ENCODE measurements at regions not wholly inside any gene's neighbourhood (a gene's known extent, or its start where the extent isn't known, plus 50 kb on each side); places are given as distances from the start of the nearest gene placed in this dataset.
"Not testable (repeated sequence)": the region's sequence is repeated elsewhere in the genome, so short reads cannot be mapped to it uniquely, and the experiment has no call there.

DNA sequence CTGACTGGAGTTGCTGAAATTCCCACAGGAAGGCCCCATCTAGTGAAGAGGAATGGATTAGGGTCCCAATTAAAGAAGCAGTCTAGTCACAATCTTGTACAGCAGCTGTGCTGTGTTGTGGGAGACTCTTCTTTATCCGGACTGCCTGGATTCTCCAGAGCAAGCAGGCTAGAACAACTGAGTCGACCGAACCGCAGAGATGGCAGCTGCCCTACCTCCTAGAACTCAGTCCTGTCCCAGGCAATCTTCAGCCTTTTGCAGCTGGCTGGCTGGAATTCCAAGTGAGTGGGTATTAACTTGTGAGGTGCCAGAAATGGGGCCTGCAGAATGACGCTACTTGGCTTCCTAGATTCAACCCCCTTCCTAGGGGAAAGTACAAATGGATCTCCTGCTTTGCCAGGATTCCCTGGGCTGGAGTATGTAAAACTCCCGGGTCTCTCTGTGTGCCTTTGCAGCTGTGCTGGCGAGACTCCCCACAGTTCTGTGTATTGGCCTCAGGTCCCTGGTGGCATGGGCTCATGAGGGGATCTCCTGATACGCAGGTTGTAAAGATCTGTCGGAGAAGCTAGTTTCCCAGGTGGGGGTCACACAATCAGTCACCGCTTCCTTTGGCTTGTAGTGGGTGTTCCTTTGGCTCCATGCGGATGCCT lies 1952.6 kb upstream of the LRRTM1 start:
- DNase-seq = no peak

DNA sequence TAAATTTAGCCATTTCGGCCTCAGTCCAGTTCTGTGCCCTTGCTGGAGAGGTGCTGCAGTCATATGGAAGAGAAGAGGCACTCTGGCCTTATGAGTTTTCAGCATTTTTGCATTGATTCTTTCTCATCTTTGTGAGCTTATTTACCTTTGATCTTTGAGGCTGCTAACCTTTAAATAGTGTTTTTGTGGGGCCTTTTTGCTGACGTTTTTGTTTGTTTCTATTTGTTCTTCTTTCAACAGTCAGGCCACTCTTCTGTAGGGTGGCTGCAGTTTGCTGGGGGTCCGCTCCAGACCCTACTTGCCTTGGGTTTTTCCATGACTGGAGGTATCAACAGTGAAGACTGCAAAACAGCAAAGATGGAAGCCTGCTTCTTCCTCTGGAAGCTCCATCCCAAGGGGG lies 1951.7 kb upstream of the LRRTM1 start:
- no peak for DNase-seq

DNA sequence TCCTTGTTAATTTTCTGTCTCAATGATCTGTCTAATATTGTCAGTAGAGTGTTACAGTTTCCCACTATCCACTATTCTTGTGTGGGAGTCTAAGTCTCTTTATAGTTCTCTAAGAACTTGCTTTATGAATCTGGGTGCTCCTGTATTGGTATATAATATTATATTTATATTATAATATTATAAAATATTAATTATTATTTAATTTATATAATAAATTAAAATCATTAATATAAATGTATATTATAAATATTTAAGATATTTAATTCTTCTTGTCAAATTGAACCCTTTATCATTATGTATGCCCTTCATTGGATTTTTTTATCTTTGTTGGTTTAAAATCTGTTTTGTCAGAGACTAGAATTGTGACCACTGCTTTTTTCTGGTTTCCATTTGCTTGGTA lies 1950.2 kb upstream of the LRRTM1 start:
- DNase-seq = no peak

DNA sequence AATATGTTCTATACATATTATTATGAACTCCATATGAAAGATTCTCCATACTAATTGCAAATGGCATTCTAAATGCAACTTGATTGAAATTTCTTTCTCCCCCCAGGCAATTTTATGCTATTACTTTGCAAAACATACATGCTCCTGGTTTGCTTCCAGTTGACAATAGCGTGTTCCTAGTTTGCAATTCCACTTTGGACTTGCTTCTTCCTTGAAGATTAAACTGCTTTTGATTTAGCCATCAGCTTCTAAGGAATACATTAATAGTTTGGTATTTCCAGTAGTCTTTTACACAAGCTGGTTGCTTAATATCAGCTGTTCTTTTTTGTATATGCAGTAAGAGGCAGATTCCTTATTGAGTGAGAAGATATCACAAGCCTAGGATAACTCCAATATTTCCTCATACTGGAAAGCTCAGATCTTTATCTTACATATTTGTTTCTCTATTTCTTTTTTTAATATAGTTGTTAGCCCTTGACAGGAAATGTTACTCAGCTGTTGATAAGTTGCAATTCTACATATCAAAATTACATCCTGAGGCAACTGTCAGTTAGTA lies 1941.7 kb upstream of the LRRTM1 start:
- DNase-seq = no peak

DNA sequence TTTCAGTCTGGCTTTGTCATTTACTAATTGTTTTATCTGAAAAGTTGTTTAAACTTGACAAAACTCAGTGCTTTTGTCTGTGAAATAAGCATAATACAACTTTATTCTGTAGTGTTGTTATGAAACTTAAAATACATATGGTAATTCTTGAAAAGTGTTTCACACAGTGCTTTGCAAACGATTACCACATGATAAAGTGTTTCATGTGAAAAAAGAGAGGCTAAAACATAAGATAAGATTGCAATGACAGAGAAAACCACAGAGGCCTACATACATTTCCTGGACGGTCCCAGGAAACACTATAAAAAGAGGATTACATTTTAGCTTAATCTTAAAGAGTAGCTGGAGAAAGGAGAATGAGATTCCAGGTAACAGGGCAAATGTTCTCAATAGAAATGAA lies 1934.6 kb upstream of the LRRTM1 start:
- no peak for DNase-seq

DNA sequence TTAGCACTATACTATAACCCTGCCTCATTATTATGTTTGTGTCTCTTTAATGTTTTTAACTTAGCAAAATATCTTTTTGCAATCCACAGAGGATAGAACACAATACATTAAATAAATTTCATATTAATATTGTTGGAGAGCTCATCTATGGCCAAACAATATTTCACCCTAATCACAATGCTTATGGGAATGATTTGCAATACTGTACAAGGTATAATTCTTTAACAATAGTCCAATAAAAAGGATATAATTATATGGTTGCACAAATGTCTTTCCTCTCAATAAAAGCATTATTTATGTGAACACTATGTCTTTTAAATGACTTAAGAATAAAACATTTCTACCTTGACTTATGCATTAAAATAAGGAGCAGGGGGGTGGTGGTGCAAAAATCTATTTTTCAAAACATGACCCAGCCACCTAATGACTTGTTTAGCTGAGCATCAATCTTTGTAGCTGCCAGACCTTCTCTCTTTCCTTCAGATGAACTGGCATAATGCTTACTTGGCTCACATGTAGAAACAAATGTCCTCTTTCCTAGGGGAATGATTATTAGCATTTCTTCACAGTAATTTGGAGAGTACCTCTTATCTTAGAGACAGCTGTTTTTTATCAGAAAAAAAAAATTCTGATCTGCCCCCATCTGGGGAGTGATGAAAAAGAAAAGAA lies 1933.6 kb upstream of the LRRTM1 start:
- DNase-seq = no peak

DNA sequence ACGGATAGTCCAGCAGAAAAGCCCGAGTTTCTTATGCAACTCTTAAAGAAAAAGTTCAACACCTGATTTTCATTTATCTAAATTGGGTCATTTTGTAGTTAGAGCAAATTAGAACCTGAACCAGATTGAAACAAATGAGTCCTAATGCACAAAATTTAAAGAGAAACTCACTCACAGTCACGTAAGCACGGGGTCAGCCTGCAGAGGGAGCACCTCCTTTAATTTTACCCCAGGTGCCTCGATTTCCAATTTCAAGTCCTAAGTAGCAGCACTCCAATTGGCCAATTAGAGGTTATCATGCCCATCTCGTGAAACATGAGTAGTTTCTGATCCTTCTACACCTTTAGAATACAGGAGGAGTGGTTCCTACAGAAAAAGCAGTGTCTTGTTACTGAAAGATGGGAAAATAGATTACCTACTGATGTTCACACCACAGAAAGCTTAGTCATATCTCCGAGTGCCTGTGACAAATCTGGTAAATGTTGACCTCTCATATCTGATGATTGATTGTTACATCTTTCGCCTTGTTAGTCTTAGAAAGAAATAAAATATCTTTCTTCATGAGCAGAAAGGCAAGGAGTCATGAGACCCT lies 1929.8 kb upstream of the LRRTM1 start:
- no peak for DNase-seq

GRCh38 chr2:82233806-82234205 lies 1929.3 kb upstream of the LRRTM1 start:
- DNase-seq = no peak

- no peak for DNase-seq
These were observed 1925.9 kb upstream of the LRRTM1 start for GRCh38 chr2:82230406-82230805.

DNA sequence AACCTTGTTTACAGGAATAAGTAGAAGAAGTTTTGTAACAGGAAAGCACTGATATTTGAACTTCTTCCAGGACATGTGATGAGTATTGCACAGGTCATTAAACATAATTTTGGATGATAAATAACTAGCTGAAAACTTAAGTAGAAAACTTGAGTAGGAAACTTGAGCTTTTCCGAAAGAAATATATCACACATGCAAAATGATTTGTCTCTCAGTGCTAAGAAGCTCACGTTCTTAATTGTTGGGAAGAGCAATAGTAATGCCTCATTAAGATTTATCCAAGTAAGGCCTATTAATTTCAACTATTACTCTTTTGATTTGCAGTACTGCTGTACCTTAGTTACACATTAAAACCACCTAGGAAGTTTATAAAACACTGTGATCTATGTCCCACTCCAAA lies 1921.9 kb upstream of the LRRTM1 start:
- no peak for DNase-seq

DNA sequence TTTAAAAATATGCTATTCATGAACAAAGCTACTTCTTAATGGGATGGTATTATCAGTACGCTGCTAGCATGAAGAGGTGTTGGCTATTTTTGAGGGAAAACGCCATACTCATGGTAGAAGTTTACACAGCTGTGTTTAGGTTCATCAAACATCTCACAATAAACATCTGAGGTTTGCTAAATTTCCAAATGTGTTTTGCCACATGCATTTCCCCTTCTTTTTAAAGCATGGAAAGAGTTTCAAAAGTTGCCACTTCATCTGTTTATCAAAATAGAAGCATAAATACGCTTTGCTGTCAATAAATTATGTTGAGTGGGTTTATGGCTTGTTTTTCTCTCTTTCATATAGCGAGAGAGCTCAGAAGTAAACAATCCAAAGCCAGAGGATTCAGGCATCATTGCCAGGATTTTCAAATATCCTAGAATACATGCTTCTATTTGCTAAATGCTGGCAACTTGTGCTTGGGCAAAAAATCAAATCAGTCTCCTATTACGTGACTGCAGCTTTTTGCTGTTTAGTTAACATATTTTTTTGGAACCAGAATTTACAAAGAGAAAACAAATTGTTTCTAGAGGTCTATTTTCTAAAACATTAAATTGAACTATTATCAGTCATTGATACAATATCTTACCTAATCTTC lies 1919.9 kb upstream of the LRRTM1 start:
- no peak for DNase-seq

DNA sequence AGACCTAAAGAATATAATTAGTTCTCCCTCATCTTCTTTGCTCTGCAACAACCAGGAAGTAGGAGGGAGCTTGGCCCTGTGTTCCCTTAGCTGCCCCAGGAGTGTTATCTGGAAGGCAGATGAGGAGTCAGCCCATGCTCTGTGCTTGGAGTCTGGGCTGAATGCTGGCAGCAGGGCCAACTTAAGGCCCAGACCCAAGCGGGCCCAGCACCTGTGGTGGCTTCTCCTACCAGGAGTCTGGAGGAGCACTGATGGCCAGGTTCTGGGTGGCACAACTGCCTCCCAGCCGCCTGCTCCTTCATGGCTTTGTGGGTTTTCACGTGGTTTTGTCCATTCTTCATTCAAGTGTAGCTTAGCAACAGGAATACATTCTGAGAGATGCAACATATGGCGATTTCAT lies 1910.7 kb upstream of the LRRTM1 start:
- no peak for DNase-seq

GRCh38 chr2:82199493-82199852 lies 1894.9 kb upstream of the LRRTM1 start:
- DNase-seq = no peak

- no peak for DNase-seq
These were observed 1894.4 kb upstream of the LRRTM1 start for GRCh38 chr2:82198809-82199492.

DNA sequence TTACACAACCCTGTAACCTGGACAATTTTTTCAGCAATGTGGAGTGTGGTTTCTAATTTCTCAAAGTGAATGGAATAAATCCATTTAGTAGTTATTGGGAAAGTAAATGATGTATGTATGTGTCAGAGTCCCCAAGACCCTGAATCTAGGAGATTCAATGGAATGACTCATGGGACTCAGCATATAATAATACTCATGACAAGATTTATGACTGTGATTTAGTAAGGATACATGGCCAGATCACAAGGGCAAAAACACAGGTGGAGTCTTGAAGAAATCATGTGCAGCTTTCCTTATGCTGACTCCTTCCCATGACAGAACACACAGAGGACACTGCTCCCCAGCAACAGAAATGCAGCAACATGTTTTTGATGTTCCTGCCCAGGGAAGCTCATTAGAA lies 1877.7 kb upstream of the LRRTM1 start:
- DNase-seq = no peak

GRCh38 chr2:82175210-82175609 lies 1870.7 kb upstream of the LRRTM1 start:
- not testable (repeated sequence) for DNase-seq

- DNase-seq = no peak
These were observed 1867.9 kb upstream of the LRRTM1 start for GRCh38 chr2:82172483-82172882.

- DNase-seq = no peak
These were observed 1864.8 kb upstream of the LRRTM1 start for GRCh38 chr2:82169379-82169778.

- no peak for DNase-seq
These were observed 1860.8 kb upstream of the LRRTM1 start for GRCh38 chr2:82165377-82165776.

DNA sequence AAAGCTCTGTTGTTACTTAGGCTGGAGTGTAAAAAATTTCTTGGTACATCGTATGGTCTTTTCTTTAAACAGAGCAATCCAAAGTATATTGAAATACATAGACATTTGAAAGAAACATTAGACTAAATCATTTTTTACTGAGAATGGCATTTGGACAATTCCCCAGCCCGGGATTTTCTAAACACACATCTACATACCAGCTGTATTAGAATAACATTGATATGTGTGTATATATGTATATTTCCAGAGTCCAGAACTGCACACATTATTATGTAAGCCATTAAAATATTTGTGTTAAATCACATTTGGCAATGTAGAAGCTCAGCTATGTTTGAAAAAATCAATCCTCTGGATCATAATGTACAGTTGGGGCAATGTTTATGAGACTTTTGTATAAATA lies 1853.6 kb upstream of the LRRTM1 start:
- no peak for DNase-seq

DNA sequence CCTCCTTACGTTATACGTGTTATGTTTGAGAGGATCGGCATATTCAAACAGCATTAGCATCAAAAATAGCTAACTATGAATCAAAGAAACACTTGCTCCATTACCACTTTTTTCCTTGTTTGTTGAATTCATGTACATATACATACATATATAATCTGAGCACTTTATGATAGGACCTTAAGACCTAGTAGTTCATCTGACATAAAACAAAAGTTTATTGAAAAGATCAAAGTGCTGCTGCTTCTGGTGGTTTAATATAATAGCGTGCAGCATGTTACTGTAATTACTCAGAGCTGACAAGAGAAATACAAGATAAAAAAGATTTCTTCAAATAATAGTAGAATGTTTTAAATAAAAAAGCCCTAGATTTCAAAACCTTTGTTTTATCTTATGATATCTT lies 1850.9 kb upstream of the LRRTM1 start:
- DNase-seq = no peak

DNA sequence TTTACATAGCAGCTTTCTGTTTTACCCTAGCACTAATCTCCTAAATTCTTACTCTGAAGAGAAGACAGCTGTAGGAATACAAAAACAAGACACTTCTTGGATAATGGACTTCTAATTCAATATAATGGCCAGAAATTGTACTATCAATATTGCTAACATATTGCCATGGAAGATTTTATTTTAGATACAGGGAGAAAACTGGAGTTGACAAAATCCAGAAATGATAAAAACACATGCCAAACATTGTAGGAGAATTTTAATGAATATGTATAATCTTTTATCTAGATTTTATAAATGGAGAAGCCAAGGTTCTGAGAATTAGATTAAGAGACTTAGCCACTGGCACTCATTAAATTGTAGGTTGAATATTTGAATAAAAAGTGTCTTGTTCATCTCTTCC lies 1838.8 kb upstream of the LRRTM1 start:
- DNase-seq = no peak

GRCh38 chr2:82139979-82140611 lies 1835.5 kb upstream of the LRRTM1 start:
- no peak for DNase-seq
